ENCODE measurements at regions not wholly inside any gene's neighbourhood (a gene's known extent, or its start where the extent isn't known, plus 50 kb on each side); places are given as distances from the start of the nearest gene placed in this dataset.
"Not testable (repeated sequence)": the region's sequence is repeated elsewhere in the genome, so short reads cannot be mapped to it uniquely, and the experiment has no call there.

GRCh38 chr11:109677231-109677630, 255.2 kb downstream of the C11orf87 start:
- DNase-seq (ENCODE audit: low read depth, low spot score), result no peak

GRCh38 chr11:109677876-109678275, 255.9 kb downstream of the C11orf87 start:
- no peak for DNase-seq (ENCODE audit: low read depth, low spot score)

GRCh38 chr11:109680127-109680526, 258.1 kb downstream of the C11orf87 start:
- DNase-seq (ENCODE audit: low read depth, low spot score), result no peak

GRCh38 chr11:109682788-109683187, 260.8 kb downstream of the C11orf87 start:
- not testable (repeated sequence) for DNase-seq (ENCODE audit: low read depth, low spot score)

- DNase-seq (ENCODE audit: low read depth, low spot score), result no peak
Observed at GRCh38 chr11:109695696-109696095, 273.7 kb downstream of the C11orf87 start.

- no peak for DNase-seq (ENCODE audit: low read depth, low spot score)
Observed at GRCh38 chr11:109696191-109696897, 274.4 kb downstream of the C11orf87 start.

- DNase-seq (ENCODE audit: low read depth, low spot score), result peak; percentile 79
Observed at GRCh38 chr11:109697140-109697843, 275.3 kb downstream of the C11orf87 start.

GRCh38 chr11:109698237-109698636, 276.2 kb downstream of the C11orf87 start:
- DNase-seq (ENCODE audit: low read depth, low spot score), result no peak

- no peak for DNase-seq (ENCODE audit: low read depth, low spot score)
Observed at GRCh38 chr11:109704432-109704831, 282.4 kb downstream of the C11orf87 start.

- no peak for DNase-seq (ENCODE audit: low read depth, low spot score)
Observed at GRCh38 chr11:109706945-109707344, 285.0 kb downstream of the C11orf87 start.

GRCh38 chr11:109707411-109707810, 285.4 kb downstream of the C11orf87 start:
- no peak for DNase-seq (ENCODE audit: low read depth, low spot score)

- no peak for DNase-seq (ENCODE audit: low read depth, low spot score)
Observed at GRCh38 chr11:109708184-109708583, 286.2 kb downstream of the C11orf87 start.

GRCh38 chr11:109714444-109714843, 292.5 kb downstream of the C11orf87 start:
- DNase-seq (ENCODE audit: low read depth, low spot score), result not testable (repeated sequence)

- not testable (repeated sequence) for DNase-seq (ENCODE audit: low read depth, low spot score)
Observed at GRCh38 chr11:109715424-109715823, 293.4 kb downstream of the C11orf87 start.

GRCh38 chr11:109726061-109726460, 304.1 kb downstream of the C11orf87 start:
- no peak for DNase-seq (ENCODE audit: low read depth, low spot score)

GRCh38 chr11:109728056-109728455, 306.1 kb downstream of the C11orf87 start:
- no peak for DNase-seq (ENCODE audit: low read depth, low spot score)

- peak; percentile 4 for DNase-seq (ENCODE audit: low read depth, low spot score)
Observed at GRCh38 chr11:109729761-109730160, 307.8 kb downstream of the C11orf87 start.

- DNase-seq (ENCODE audit: low read depth, low spot score), result no peak
Observed at GRCh38 chr11:109730669-109731068, 308.7 kb downstream of the C11orf87 start.

- no peak for DNase-seq (ENCODE audit: low read depth, low spot score)
Observed at GRCh38 chr11:109731451-109731850, 309.5 kb downstream of the C11orf87 start.

- no peak for DNase-seq (ENCODE audit: low read depth, low spot score)
Observed at GRCh38 chr11:109733245-109733644, 311.3 kb downstream of the C11orf87 start.

GRCh38 chr11:109734566-109734965, 312.6 kb downstream of the C11orf87 start:
- DNase-seq (ENCODE audit: low read depth, low spot score), result no peak

- DNase-seq (ENCODE audit: low read depth, low spot score), result no peak
Observed at GRCh38 chr11:109735128-109735527, 313.1 kb downstream of the C11orf87 start.

- no peak for DNase-seq (ENCODE audit: low read depth, low spot score)
Observed at GRCh38 chr11:109739379-109739778, 317.4 kb downstream of the C11orf87 start.
